GM19043 (cell line): ENCODE measurements at regions not wholly inside any gene's neighbourhood (a gene's known extent, or its start where the extent isn't known, plus 50 kb on each side); places are given as distances from the start of the nearest gene placed in this dataset.
"Not testable (repeated sequence)": the region's sequence is repeated elsewhere in the genome, so short reads cannot be mapped to it uniquely, and the experiment has no call there.

Experiments used
- ATAC-seq: cut with Tn5 transposase; IDR thresholded peaks from one replicate; pipeline ENCODE4 v1.9.1; 2021; ENCODE audit warnings: low read depth; ENCODE audit not compliant: unreplicated experiment

- no peak for ATAC-seq
Measured at GRCh38 chr2:236816197-236817170, 246.9 kb downstream of the ACKR3 start.

DNA sequence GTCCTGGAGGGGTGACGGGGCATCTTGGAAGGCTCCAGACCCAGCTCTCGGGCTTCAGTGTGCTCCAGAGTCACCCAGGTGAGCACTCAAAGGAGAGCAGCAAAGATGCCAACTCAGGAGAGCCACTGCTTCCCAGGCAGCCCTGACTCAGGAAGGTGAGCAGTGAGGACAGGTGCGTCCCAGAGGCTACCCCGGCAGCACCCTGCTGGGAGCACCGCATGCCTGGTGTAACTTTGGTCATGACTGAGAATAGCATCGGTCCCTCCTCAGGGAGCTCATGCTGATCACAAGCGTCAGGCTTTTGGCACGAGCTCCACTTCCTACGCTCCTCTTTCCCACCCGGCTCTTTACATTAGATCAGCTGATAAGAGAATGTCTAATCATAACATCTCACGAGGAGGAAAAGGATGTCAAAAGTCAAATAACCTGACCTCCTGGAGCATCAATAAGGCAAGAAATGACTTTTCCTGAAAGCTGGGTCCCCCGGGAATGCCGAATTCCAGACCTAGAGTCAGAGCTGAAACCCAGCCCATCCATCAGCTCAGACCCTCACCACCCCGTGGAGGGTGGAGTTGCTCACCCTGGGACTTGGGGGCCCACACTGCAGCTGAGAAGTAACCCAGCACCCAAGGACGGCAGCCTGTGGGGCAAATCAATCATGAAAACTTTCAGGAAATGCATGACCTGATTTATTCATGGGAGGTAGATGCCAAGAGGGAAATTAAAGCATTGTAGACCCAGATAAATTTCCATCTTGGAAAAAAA lies 248.8 kb downstream of the ACKR3 start:
- no peak for ATAC-seq

DNA sequence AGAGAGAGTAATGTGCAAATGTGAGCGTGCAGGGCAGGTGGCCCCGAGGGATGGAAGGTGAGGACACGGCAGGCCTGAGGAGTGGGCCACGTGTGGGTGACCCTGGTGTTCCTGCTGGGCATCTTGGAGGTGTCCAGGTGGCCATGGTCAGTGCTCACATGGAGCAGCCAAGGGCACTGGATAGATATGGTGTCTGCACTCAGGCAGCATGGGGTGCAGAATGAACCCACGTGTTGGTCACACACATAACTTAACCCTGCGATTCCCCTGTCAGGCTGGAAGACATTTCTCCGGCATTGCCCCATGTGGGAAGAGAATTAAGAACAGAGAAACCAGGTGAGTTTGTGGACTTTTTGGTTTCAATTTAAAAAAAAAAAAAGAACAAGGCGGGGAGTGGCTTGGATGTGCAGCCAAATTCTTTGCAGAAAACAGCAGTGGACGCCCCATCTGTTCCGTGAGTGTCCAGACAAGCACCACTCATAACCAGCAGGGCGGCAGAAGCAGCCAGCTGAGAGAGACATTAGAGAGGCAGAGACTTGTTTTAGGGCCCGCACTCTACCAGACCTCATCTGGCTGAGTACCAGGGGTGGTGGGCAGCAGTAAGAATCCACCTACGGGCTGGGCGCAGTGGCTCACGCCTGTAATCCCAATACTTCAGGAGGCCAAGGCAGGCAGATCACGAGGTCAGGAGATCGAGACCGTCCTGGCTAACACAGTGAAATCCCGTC lies 249.8 kb downstream of the ACKR3 start:
- no peak for ATAC-seq

GRCh38 chr2:236820763-236821344 lies 251.2 kb downstream of the ACKR3 start:
- no peak for ATAC-seq

DNA sequence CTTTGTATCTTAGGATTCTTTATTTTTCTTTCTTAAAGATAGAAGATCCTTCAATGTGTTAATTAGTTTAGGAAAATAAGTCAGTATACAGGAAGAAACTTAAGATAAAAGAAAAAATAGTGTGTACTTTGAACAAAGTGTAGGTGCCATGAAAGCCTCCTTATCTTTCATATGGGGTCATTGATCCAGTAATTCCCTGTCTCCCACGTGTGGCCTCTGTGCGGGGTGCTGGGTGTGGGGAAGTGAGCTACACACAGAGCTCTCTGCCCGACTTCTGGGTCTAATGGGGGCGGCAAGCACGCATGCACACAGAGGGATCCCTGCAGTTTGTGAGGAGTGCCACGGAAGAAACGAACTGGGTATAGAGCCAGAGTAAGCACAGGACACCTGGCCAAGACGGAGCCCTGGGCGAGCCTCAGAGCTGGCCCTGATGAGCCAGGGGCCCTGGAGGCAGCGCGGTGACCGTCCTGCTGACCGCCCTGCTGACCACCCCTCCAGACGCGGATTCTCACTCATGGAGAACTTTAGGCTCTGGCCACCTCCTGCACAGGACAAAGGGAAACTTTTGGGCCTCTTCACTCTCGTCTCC lies 253.5 kb downstream of the ACKR3 start:
- no peak for ATAC-seq

DNA sequence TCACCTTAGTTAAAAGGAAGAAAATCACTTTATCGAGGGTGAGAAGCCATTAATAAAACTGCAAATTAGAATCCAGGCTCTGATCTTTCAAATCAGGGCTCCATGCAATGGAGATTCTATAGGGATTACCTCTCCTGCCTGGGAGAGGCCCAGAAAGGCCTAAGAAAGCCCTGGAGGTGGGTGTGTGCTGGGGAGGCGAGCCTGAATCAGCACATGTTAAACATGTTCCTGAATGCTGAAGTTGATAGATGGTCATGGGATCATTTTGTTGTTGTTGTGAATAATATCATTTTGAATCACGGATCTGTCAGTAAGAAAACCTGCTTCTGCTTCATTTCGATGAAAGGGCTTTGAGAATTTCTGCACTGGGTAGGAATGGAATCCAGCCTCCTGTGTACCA lies 254.3 kb downstream of the ACKR3 start:
- ATAC-seq: no peak

DNA sequence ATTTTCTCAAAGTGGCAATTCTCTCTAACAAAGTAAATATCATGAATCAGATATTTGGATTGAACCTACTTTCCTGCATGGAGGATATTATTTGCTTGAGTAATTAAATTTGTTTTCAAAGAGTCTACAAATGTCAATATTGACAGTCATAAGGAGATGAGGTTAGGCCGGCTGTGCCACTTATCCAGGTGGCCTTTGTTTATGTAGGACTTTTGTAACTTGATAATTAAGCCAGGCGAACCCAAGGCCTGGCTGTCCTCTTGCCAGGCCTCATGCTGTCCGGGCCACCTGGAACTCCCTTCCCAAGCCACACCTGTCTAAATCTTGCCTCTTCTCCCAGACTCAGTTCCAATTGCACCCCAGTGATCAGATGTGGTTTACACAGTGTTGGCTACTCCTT lies 255.2 kb downstream of the ACKR3 start:
- no peak for ATAC-seq

GRCh38 chr2:236825989-236826510 lies 256.4 kb downstream of the ACKR3 start:
- no peak for ATAC-seq

DNA sequence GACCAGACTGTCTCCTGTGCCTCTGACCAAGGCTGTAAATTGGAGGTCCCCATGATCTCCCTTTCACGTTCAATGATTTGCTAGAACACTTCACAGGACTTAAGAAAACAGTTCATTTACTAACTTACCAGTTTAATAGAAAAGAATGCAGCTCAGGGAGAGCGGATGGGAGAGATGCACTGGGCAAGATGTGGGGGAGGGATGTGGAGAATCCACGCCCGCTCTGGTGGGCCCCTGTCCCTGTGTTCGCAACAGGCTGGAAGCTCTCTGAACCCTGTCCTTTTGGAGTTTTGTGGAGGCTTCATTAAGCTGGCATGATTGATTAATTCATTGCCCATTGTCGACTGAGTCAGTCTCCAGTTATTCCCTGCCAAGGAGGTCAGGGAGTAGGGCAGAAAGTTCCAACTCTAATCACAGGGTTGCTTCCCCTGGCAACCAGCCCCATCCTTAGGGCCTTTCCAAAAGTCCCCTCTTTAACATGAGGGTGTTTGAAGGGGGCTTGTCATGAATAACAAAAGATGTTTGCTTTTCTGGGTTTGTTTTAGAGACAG lies 257.1 kb downstream of the ACKR3 start:
- ATAC-seq: no peak

DNA sequence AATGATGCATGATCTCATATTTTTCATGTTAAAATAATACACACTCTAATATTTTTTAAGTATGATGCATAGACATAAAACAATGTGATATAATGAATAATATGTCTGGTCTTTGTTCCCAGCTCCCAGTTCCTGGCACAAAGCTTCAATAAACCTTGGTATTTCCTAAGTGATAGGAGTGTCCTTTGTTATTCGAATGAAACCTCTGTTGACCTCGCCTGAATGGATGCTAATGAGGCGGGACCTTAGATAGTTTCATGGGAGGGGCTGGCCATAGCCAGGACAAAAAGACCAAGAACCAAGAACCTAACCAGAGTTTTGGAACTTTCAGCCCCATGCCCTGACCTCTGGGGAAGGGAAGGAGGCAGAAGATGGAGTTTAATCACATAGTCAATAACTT lies 257.7 kb upstream of the COPS8 start:
- no peak for ATAC-seq

- no peak for ATAC-seq
Measured at GRCh38 chr2:236828820-236829219, 256.9 kb upstream of the COPS8 start.

GRCh38 chr2:236830926-236831325 lies 254.8 kb upstream of the COPS8 start:
- no peak for ATAC-seq

DNA sequence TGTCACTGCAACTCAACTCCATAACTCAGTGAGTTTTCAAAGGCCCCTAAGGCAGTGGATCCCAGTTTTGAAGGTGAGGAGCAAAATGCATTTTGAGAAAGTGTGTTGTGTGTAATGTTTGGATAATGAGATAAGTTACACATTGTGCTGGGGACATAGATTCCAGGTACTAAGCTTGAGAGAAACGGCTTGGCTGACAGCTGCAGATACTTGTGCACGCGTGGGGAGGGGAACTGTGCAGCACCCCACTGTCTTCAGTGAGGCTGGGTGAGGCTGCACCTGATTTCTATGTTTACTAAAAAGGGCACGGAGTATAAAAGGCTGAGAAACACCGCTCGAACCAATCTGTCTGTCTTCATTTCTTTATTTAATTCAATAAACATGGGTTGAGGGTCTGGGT lies 254.0 kb upstream of the COPS8 start:
- no peak for ATAC-seq

DNA sequence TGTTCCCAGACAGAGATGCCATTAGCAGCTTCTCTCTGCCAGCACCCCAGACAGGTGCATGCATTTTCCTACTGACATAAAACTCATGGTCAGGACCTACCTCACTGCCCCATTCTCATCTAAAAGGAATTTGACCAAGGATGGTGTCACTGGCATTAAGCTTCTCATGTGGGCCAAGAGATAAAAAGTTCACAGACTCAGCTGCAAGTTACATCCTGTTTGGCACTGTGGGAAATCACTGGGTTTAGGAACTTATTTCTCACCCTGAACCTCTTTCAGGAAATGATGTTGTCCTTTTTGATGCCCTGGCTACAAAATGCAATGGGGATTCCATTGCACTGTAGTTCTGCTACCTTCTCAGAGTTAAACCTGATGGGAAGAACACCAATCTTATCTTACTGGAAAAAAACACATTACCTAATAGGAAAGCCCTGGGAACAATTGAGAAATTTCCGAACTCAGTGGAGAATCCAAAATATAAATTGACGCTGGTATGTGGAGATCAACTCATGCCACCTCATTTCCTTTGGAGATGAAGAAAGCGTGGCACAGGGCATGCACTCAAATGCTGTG lies 252.1 kb upstream of the COPS8 start:
- no peak for ATAC-seq

DNA sequence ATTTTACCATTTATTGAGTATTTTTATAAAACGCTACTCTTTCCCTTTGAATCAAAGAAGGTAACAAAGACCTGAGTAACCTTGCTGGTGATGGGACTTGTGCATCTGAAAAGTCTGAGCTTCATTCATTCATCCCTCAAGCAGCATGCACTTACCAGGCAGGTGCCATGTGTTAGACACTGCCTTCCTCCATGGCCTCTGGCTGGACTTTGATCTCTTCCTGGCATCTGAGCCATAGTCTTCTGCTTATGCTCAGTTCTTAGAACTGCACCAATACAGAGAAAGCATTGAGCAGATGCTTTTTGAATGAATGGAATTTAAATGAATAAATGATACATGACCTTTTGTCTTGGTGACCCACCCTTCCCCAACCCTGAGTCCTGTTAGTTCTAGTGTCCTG lies 251.4 kb upstream of the COPS8 start:
- no peak for ATAC-seq

DNA sequence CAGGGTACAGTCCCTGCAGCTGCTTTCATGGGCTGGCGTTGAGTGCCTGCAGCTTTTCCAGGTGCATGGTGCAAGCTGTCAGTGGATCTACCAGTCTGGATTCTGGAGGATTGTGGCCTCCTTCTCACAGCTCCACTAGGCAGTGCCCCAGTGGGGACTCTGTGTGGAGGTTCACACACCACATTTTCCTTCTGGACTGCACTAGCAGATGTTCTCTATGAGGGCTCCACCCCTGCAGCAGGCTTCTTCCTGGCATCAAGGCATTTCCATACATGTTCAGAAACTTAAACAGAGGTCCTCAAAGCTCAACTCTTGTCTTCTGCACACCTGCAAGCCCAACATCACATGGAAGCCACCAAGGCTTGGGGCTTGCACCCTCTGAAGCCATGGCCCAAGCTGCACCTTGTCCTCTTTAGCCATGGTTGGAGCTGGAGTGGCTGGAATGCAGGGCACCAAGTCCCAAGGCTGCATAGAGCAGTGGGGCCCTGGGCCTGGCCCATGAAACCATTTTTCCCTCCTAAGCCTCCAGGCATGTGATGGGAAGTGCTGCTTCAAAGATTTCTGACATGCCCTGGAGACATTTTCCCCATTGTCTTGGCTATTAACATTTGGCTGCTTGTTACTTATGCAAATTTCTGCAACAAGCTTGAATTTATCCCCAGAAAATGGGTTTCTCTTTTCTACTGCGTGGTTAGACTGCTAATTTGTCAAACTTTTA lies 250.2 kb upstream of the COPS8 start:
- ATAC-seq: no peak

- ATAC-seq: not testable (repeated sequence)
Measured at GRCh38 chr2:236836028-236836427, 249.7 kb upstream of the COPS8 start.

GRCh38 chr2:236840215-236840614 lies 245.5 kb upstream of the COPS8 start:
- ATAC-seq: no peak

- ATAC-seq: no peak
Measured at GRCh38 chr2:236840857-236841256, 244.8 kb upstream of the COPS8 start.
